Gastroesophageal sphincter (tissue), 3 donors: ENCODE measurements at regions not wholly inside any gene's neighbourhood (a gene's known extent, or its start where the extent isn't known, plus 50 kb on each side); places are given as distances from the start of the nearest gene placed in this dataset.

Source experiments
- POLR2A ChIP-seq, 2 donors: fragments of 450-650 bp; IDR thresholded peaks; one replicate each; pipeline ENCODE4 v1.6.1; 2017; ENCODE audit warnings: antibody characterized with exemption in 2 of 2, mild to moderate bottlenecking in 2 of 2, moderate library complexity in 1 of 2
- TF ChIP-seq, protein P1 (sequence below), 4 experiments: fragments of 200-600 bp in 2 of 4; fragments of 450-650 bp in 2 of 4; sonication (generic) in 1 of 4; IDR thresholded peaks; one replicate each; pipeline ENCODE4 v1.5.1; 2017 to 2019; ENCODE audit warnings: antibody characterized with exemption in 4 of 4, mild to moderate bottlenecking in 2 of 4, moderate library complexity in 2 of 4

DNA sequence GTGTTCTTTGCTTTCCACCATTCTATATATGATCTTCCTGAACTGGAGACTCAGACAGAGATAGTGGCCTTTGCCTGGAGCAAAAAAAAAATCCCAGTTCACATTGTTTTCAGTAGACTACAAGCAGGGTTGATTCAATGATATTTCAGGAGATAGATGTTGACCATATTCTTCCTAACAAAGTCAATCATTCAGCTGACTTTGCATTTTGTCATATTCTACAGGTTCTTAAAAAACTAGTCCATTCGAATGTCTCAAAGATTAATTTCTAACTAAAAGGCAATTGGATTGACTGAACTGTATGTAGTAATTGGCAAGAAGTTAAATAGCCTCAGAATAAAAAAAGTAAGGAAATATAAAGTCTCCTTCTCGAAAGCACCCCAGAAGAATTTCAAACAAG, 479.5 kb downstream of the NKX6-1 start:
- TF ChIP-seq POLR2A (IDR thresholded peaks at IDR 0.05), result no peak
- TF ChIP-seq, protein P1, sequence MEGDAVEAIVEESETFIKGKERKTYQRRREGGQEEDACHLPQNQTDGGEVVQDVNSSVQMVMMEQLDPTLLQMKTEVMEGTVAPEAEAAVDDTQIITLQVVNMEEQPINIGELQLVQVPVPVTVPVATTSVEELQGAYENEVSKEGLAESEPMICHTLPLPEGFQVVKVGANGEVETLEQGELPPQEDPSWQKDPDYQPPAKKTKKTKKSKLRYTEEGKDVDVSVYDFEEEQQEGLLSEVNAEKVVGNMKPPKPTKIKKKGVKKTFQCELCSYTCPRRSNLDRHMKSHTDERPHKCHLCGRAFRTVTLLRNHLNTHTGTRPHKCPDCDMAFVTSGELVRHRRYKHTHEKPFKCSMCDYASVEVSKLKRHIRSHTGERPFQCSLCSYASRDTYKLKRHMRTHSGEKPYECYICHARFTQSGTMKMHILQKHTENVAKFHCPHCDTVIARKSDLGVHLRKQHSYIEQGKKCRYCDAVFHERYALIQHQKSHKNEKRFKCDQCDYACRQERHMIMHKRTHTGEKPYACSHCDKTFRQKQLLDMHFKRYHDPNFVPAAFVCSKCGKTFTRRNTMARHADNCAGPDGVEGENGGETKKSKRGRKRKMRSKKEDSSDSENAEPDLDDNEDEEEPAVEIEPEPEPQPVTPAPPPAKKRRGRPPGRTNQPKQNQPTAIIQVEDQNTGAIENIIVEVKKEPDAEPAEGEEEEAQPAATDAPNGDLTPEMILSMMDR (IDR thresholded peaks at IDR 0.05), result no peak
